Trophoblast cell (in vitro differentiated cells and primary cell): ENCODE measurements at regions not wholly inside any gene's neighbourhood (a gene's known extent, or its start where the extent isn't known, plus 50 kb on each side); places are given as distances from the start of the nearest gene placed in this dataset.
A peak's percentile ranks its signal among the peaks of the same experiment; 100 is the strongest.

Experiments
- DNase-seq, 2 donors: peaks; one replicate each; pipeline ENCODE4 v3.0.0-alpha.2; 2016
- H2AFZ ChIP-seq: 2 replicates; pipeline ENCODE4 v1.6.1; 2013; ENCODE audit warnings: low read length, moderate library complexity, mild to moderate bottlenecking; ENCODE audit not compliant: insufficient read depth, poor library complexity
- H2AK5ac ChIP-seq: 2 replicates; pipeline ENCODE4 v1.6.1; 2013; ENCODE audit warnings: mild to moderate bottlenecking, low read length
- H2BK120ac ChIP-seq: 2 replicates; pipeline ENCODE4 v1.6.1; 2013; ENCODE audit warnings: low read length, mild to moderate bottlenecking, moderate library complexity; ENCODE audit not compliant: insufficient read depth, poor library complexity
- H2BK12ac ChIP-seq: 2 replicates; pipeline ENCODE4 v1.6.1; 2013; ENCODE audit warnings: mild to moderate bottlenecking, low read length, moderate library complexity
- H2BK5ac ChIP-seq: 2 replicates; pipeline ENCODE4 v1.6.1; 2013; ENCODE audit warnings: low read length, low read depth, moderate library complexity, mild to moderate bottlenecking; ENCODE audit not compliant: poor library complexity
- H3K14ac ChIP-seq: 2 replicates; pipeline ENCODE4 v1.6.1; 2013; ENCODE audit warnings: mild to moderate bottlenecking, low read length
- H3K18ac ChIP-seq: 2 replicates; pipeline ENCODE4 v1.6.1; 2013; ENCODE audit warnings: mild to moderate bottlenecking, low read length
- H3K23ac ChIP-seq: 2 replicates; pipeline ENCODE4 v1.6.1; 2013; ENCODE audit warnings: low read length
- H3K27ac ChIP-seq: 2 replicates; pipeline ENCODE4 v1.5.1; 2013; ENCODE audit warnings: low read depth, mild to moderate bottlenecking, inconsistent platforms, low read length, moderate library complexity
- H3K27me3 ChIP-seq: 2 replicates; pipeline ENCODE4 v1.6.1; 2013; ENCODE audit warnings: inconsistent platforms, mild to moderate bottlenecking, low read length, moderate library complexity; ENCODE audit not compliant: insufficient read depth
- H3K36me3 ChIP-seq, 2 experiments: 1 replicate in 1 of 2; 2 replicates in 1 of 2; pipeline ENCODE4 v1.6.1; 2013; ENCODE audit warnings: low read length in 2 of 2, mild to moderate bottlenecking in 2 of 2, moderate library complexity in 1 of 2; ENCODE audit not compliant: insufficient read depth in 2 of 2, control insufficient read depth in 1 of 2
- H3K4ac ChIP-seq: 2 replicates; pipeline ENCODE4 v1.6.1; 2013; ENCODE audit warnings: low read depth, mild to moderate bottlenecking, low read length, moderate library complexity
- H3K4me1 ChIP-seq, 2 experiments: 1 replicate in 1 of 2; 2 replicates in 1 of 2; pipeline ENCODE4 v1.6.1; 2013; ENCODE audit warnings: low read length in 2 of 2, mild to moderate bottlenecking in 2 of 2, moderate library complexity in 1 of 2; ENCODE audit not compliant: insufficient read depth in 2 of 2, control insufficient read depth in 1 of 2
- H3K4me2 ChIP-seq: 2 replicates; pipeline ENCODE4 v1.6.1; 2013; ENCODE audit warnings: inconsistent platforms, mild to moderate bottlenecking, low read length, moderate library complexity
- H3K4me3 ChIP-seq: 2 replicates; pipeline ENCODE4 v1.5.1; 2013; ENCODE audit warnings: mild to moderate bottlenecking, low read depth, low read length, inconsistent platforms
- H3K79me1 ChIP-seq: one replicate; pipeline ENCODE4 v1.6.1; 2013; ENCODE audit warnings: low read length
- H3K79me2 ChIP-seq: 2 replicates; pipeline ENCODE4 v1.6.1; 2013; ENCODE audit warnings: low read length, mild to moderate bottlenecking; ENCODE audit not compliant: control insufficient read depth, insufficient read depth, poor library complexity
- H3K9ac ChIP-seq: 2 replicates; pipeline ENCODE4 v1.6.1; 2013; ENCODE audit warnings: mild to moderate bottlenecking, low read length
- H3K9me3 ChIP-seq: 2 replicates; pipeline ENCODE4 v1.6.1; 2013; ENCODE audit warnings: low read depth, mild to moderate bottlenecking, control low read depth, inconsistent platforms, low read length; ENCODE audit not compliant: insufficient read depth
- H4K12ac ChIP-seq: 2 replicates; pipeline ENCODE4 v1.6.1; 2013; ENCODE audit warnings: low read depth, mild to moderate bottlenecking, low read length, moderate library complexity
- H4K8ac ChIP-seq: 2 replicates; pipeline ENCODE4 v1.6.1; 2013; ENCODE audit warnings: low read depth, mild to moderate bottlenecking, low read length, moderate library complexity
- H4K91ac ChIP-seq: one replicate; pipeline ENCODE4 v1.6.1; 2013; ENCODE audit warnings: low read depth, mild to moderate bottlenecking, low read length, moderate library complexity
- WGBS: extraction: QIAGEN DNeasy Blood & Tissue Kit; methylation state at CpG from one replicate; pipeline ENCODE4 v1.1.7; 2013; ENCODE audit warnings: missing lambda C conversion rate; ENCODE audit not compliant: insufficient read length, insufficient coverage; ENCODE audit errors: extremely low coverage; 5-methylcytosine and 5-hydroxymethylcytosine counted together

DNA sequence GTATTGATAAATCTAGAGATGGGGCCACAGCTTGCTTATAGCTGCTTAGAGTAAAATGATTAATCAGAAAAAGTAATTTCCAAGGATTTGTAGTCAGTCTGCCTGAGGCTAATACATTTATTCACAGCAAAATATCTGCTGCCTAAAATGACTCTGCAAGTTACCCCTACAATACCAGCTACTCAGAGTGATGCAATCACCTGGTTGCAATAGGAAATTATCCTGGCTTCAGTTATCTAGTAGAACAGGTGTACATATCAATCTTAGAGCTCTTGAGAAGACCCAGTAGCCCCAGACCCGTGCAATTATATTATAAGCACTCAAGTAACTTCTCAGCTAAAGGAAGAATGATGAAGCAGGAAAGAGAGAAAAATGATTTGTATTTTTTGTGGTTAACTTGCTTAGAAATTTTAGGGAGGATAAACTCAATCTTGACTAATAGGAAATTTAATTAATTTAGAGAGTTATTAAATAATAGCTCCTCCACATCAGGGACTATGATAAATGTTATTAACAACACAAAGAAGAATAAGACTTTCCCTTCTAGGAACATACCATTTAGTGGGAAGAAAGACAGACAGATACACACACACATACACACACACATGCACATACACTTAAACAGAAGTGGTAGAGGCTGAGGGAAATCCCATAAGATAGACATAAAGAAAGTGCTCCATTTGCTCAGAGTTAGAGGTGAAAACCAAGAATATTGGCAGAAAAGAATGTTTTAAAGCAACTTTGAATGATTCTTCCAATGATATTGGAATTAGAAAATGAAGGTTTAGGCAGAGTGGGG lies 140.4 kb upstream of the PRSS1 start:
- Histone ChIP-seq H3K9ac (no peak overlapping the region), H2AFZ (no peak overlapping the region), H3K27me3 (no peaks in the 10 kb centered on the region), H3K4ac (no peak overlapping the region), H3K4me1 (peaks cover 5 to 8% of the 10 kb centered on the region in 2 experiments), H2AK5ac (no peak overlapping the region), H4K8ac (no peak overlapping the region), H3K4me3 (no peak overlapping the region), H2BK12ac (no peak overlapping the region), H3K79me1 (no peaks in the 10 kb centered on the region), H3K14ac (no peak overlapping the region), H3K23ac (no peak overlapping the region), H2BK5ac (no peak overlapping the region), H3K79me2 (no peaks in the 10 kb centered on the region), H3K18ac (no peak overlapping the region), H4K91ac (no peak overlapping the region), H4K12ac (no peak overlapping the region), H3K9me3 (no peaks in the 10 kb centered on the region), H3K4me2 (no peak overlapping the region), H3K36me3 (no peaks in the 10 kb centered on the region), H3K27ac (no peak overlapping the region), H2BK120ac (no peak overlapping the region)
- no CpG with 5 or more reads among the region's 1 CpG for WGBS
- DNase-seq, result peak in 1 of 2 donors; percentile 48

- H4K12ac ChIP-seq, result no peak overlapping the region
- peaks cover 5 to 6% of the 10 kb centered on the region in 2 experiments for H3K4me1 ChIP-seq
- H4K8ac ChIP-seq, result no peak overlapping the region
- H3K4me2 ChIP-seq, result no peak overlapping the region
- H3K79me1 ChIP-seq, result no peaks in the 10 kb centered on the region
- no CpG with 5 or more reads among the region's 3 CpGs for WGBS
- no peak overlapping the region for H3K4ac ChIP-seq
- H2AK5ac ChIP-seq, result no peak overlapping the region
- no peak overlapping the region for H3K18ac ChIP-seq
- H2BK5ac ChIP-seq, result no peak overlapping the region
- no peak overlapping the region for H2BK120ac ChIP-seq
- no peak overlapping the region for H3K4me3 ChIP-seq
- H3K23ac ChIP-seq, result no peak overlapping the region
- no peak overlapping the region for H2AFZ ChIP-seq
- H3K14ac ChIP-seq, result no peak overlapping the region
- no peaks in the 10 kb centered on the region for H3K27me3 ChIP-seq
- no peaks in the 10 kb centered on the region for H3K36me3 ChIP-seq
- H3K9ac ChIP-seq, result no peak overlapping the region
- peak in 1 of 2 donors; percentile 41 for DNase-seq
- H3K79me2 ChIP-seq, result no peaks in the 10 kb centered on the region
- no peak overlapping the region for H2BK12ac ChIP-seq
- H4K91ac ChIP-seq, result no peak overlapping the region
- no peak overlapping the region for H3K27ac ChIP-seq
- H3K9me3 ChIP-seq, result no peaks in the 10 kb centered on the region
Observed at GRCh38 chr7:142607351-142607750, 141.9 kb upstream of the PRSS1 start.

DNA sequence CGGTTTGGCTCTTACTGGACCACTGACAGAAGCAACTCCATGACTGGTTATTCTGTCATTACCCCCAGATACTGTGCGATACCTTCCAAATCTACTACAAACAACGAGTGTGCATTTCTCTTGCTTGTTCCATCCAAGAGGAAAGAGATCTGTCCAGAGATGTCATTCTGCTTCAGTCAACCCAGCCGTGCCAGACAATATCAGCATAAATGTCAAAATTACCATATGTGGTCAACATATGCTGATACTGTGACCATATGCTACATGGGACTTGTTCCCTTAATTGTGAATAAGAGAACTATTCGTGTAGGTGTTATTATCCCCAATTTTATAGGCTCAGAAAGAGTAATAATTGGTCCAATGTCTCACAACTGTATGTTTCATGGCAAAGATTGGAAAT lies 143.2 kb upstream of the PRSS1 start:
- Histone ChIP-seq H3K4me3 (no peak overlapping the region), H2BK5ac (no peak overlapping the region), H3K14ac (no peak overlapping the region), H3K18ac (no peak overlapping the region), H4K12ac (no peak overlapping the region), H2BK12ac (no peak overlapping the region), H3K9ac (no peak overlapping the region), H2BK120ac (no peak overlapping the region), H4K91ac (no peak overlapping the region), H3K27ac (no peak overlapping the region), H2AK5ac (no peak overlapping the region), H3K79me1 (no peaks in the 10 kb centered on the region), H3K27me3 (no peaks in the 10 kb centered on the region), H3K4me1 (no peaks in the 10 kb centered on the region), H3K79me2 (no peaks in the 10 kb centered on the region), H3K23ac (no peak overlapping the region), H3K4me2 (no peak overlapping the region), H3K4ac (no peak overlapping the region), H4K8ac (no peak overlapping the region), H2AFZ (no peak overlapping the region), H3K9me3 (no peaks in the 10 kb centered on the region), H3K36me3 (no peaks in the 10 kb centered on the region)
- DNase-seq, result no peak
- no CpG with 5 or more reads among the region's 5 CpGs for WGBS

DNA sequence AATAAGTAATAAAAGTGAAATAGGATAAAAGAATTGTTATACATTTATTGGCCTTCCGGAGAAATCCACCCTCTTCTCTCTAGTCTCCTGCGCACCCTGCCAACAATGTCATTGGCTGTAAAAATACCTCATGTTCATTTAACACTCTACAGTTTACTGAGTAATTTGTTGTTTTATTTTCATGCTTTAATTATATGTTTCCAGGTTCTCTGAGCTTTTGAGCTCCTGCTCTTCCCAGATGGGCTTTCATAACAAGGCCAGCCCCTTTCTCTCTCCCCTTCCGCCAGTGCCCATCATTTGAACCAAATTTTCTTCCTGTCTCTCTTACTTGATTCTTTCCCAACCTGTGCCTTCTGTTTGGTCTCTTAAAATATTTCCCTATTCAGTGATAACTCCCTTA lies 144.6 kb upstream of the PRSS1 start:
- no peak overlapping the region for H3K9ac ChIP-seq
- no peak overlapping the region for H2AFZ ChIP-seq
- no peak overlapping the region for H3K4me2 ChIP-seq
- no peak overlapping the region for H3K23ac ChIP-seq
- no peaks in the 10 kb centered on the region for H3K79me2 ChIP-seq
- no peak overlapping the region for H2BK12ac ChIP-seq
- H4K91ac ChIP-seq, result no peak overlapping the region
- H3K4me1 ChIP-seq, result no peaks in the 10 kb centered on the region
- no peaks in the 10 kb centered on the region for H3K36me3 ChIP-seq
- DNase-seq, result no peak
- H3K79me1 ChIP-seq, result no peaks in the 10 kb centered on the region
- no peak overlapping the region for H2BK120ac ChIP-seq
- H2BK5ac ChIP-seq, result no peak overlapping the region
- no CpG with 5 or more reads among the region's 3 CpGs for WGBS
- no peak overlapping the region for H3K4me3 ChIP-seq
- no peaks in the 10 kb centered on the region for H3K9me3 ChIP-seq
- H4K8ac ChIP-seq, result no peak overlapping the region
- H3K27me3 ChIP-seq, result no peaks in the 10 kb centered on the region
- H3K4ac ChIP-seq, result no peak overlapping the region
- no peak overlapping the region for H2AK5ac ChIP-seq
- H3K27ac ChIP-seq, result no peak overlapping the region
- H3K14ac ChIP-seq, result no peak overlapping the region
- H3K18ac ChIP-seq, result no peak overlapping the region
- no peak overlapping the region for H4K12ac ChIP-seq
